ENCODE measurements at regions not wholly inside any gene's neighbourhood (a gene's known extent, or its start where the extent isn't known, plus 50 kb on each side); places are given as distances from the start of the nearest gene placed in this dataset.

DNA sequence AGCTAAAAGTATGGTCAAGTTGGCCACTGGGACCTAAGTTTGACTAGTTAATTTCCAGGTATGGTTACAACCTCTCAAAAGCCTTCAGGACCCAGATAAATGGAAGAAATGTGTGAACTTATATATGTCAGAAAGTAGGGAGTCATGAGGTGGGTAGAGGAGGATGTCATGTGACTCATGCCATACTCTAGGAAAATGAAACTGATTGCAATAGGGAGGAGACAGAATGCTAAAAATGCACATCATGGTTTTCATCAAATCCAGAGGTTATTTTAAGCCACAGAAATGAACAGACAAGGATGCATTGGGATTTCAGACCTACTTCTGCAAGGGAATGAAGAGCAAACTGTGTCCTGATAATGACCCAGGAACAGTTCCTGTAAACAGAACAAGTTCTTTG lies 310.0 kb downstream of the EDEM1 start:
- Histone ChIP-seq H3K79me2 (ENCODE audit: control insufficient read depth, insufficient read depth, low read length) (no peaks in the 10 kb centered on the region), H3K4me1 (ENCODE audit: control insufficient read depth, extremely low read depth, insufficient read depth, low read length) (no peaks in the 10 kb centered on the region), H3K27ac (ENCODE audit: insufficient read depth, low read depth, low read length) (no peak overlapping the region), H3K9ac (replicated peaks; ENCODE audit: extremely low read depth, insufficient read depth, low read length) (no peak overlapping the region), H3K4me3 (replicated peaks in 1 of 3; ENCODE audit: insufficient read depth in 1 of 3, low read depth in 1 of 3, low read length in 3 of 3) (no peak overlapping the region), H3K9me1 (replicated peaks; ENCODE audit: control insufficient read depth, extremely low read depth, insufficient read depth, low read length) (no peaks in the 10 kb centered on the region), H3K36me3 (ENCODE audit: control insufficient read depth in 2 of 2, extremely low read depth in 1 of 2, insufficient read depth in 2 of 2, low read length in 2 of 2) (no peaks in the 10 kb centered on the region), H3K27me3 (ENCODE audit: control insufficient read depth in 2 of 2, insufficient read depth in 2 of 2, low read length in 2 of 2) (no peaks in the 10 kb centered on the region), H2AFZ (ENCODE audit: low read depth, low read length) (no peak overlapping the region), H3K9me3 (replicated peaks; ENCODE audit: control insufficient read depth, insufficient read depth, low read length) (no peaks in the 10 kb centered on the region), H4K20me1 (replicated peaks; ENCODE audit: control insufficient read depth, extremely low read depth, insufficient read depth, low read length) (no peaks in the 10 kb centered on the region), H3K4me2 (ENCODE audit: insufficient read depth, low read length) (no peak overlapping the region)
- POLR2A ChIA-PET = no interaction called here
- BruUV-seq (replicated peaks) = no TSS peak
- CTCF ChIA-PET = no interaction called here
- intact Hi-C loops (cut with micrococcal nuclease) (no loop called here), dilution Hi-C loops (cut with MboI; ENCODE audit: extremely low pct_ligation_motif_present, low sequenced_read_pairs) (no loop called here)
- FAIRE-seq (no peak), DNase-seq (ENCODE audit: low read depth, low spot score) (no peak)
- TF ChIP-seq GATA2 (IDR thresholded peaks at IDR 0.05; ENCODE audit: insufficient read depth, insufficient read length, low read depth, low read length) (no peak), POLR2A (IDR thresholded peaks at IDR 0.05; ENCODE audit: low read depth, low read length) (no peak)

DNA sequence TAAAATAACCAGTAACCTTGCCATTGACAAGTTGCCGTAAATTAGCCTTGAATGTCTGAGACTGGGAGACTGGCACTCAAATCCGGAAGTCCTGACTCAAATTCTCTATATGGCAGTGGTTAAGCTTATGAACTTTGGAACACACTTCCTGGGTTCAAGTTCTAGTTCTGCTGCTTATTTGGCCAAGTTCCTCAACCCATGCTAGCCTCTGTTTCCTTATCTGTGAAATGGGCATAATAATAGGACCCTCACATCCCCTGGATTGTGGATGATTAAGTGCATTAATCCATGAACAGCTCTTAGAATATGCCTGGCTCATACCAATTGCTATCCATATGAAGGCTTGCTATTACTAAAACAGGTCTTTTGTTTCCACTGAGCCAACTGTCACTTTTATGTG lies 311.5 kb downstream of the EDEM1 start:
- H3K9me3 ChIP-seq (replicated peaks; ENCODE audit: control insufficient read depth, insufficient read depth, low read length) = peaks cover 3% of the 10 kb centered on the region
- dilution Hi-C loops (cut with MboI; ENCODE audit: extremely low pct_ligation_motif_present, low sequenced_read_pairs) (no loop called here), intact Hi-C loops (cut with micrococcal nuclease) (no loop called here)
- H3K27ac ChIP-seq (ENCODE audit: insufficient read depth, low read depth, low read length) = no peak overlapping the region
- DNase-seq (ENCODE audit: low read depth, low spot score) (no peak), FAIRE-seq (no peak)
- BruUV-seq (replicated peaks) = no TSS peak
- no peaks in the 10 kb centered on the region for H3K36me3 ChIP-seq (ENCODE audit: control insufficient read depth in 2 of 2, extremely low read depth in 1 of 2, insufficient read depth in 2 of 2, low read length in 2 of 2)
- H3K9ac ChIP-seq (replicated peaks; ENCODE audit: extremely low read depth, insufficient read depth, low read length) = no peak overlapping the region
- H3K4me2 ChIP-seq (ENCODE audit: insufficient read depth, low read length) = no peak overlapping the region
- H4K20me1 ChIP-seq (replicated peaks; ENCODE audit: control insufficient read depth, extremely low read depth, insufficient read depth, low read length) = no peaks in the 10 kb centered on the region
- TF ChIP-seq MYC (IDR thresholded peaks at IDR 0.05; ENCODE audit: low read depth, low read length) (no peak), FOS (IDR thresholded peaks at IDR 0.05; ENCODE audit: borderline replicate concordance, insufficient read depth, low read length) (no peak), POLR2AphosphoS5 (IDR thresholded peaks at IDR 0.05; ENCODE audit: insufficient read depth, low read depth, low read length) (no peak), POLR2A (IDR thresholded peaks at IDR 0.05; ENCODE audit: low read depth, low read length) (no peak), EZH2 (IDR thresholded peaks at IDR 0.05; ENCODE audit: borderline replicate concordance, low read depth, low read length, severe bottlenecking) (no peak), GATA2 (IDR thresholded peaks at IDR 0.05; ENCODE audit: insufficient read depth, insufficient read length, low read depth, low read length) (no peak), JUN (IDR thresholded peaks at IDR 0.05; ENCODE audit: borderline replicate concordance, insufficient read depth, insufficient read length, low read depth) (no peak)
- TF ChIP-seq, protein P1, sequence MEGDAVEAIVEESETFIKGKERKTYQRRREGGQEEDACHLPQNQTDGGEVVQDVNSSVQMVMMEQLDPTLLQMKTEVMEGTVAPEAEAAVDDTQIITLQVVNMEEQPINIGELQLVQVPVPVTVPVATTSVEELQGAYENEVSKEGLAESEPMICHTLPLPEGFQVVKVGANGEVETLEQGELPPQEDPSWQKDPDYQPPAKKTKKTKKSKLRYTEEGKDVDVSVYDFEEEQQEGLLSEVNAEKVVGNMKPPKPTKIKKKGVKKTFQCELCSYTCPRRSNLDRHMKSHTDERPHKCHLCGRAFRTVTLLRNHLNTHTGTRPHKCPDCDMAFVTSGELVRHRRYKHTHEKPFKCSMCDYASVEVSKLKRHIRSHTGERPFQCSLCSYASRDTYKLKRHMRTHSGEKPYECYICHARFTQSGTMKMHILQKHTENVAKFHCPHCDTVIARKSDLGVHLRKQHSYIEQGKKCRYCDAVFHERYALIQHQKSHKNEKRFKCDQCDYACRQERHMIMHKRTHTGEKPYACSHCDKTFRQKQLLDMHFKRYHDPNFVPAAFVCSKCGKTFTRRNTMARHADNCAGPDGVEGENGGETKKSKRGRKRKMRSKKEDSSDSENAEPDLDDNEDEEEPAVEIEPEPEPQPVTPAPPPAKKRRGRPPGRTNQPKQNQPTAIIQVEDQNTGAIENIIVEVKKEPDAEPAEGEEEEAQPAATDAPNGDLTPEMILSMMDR (IDR thresholded peaks at IDR 0.05; ENCODE audit: extremely low read depth in 1 of 2, insufficient read depth in 1 of 2, low read depth in 1 of 2, low read length in 2 of 2) = no peak
- TF ChIP-seq, protein P2, sequence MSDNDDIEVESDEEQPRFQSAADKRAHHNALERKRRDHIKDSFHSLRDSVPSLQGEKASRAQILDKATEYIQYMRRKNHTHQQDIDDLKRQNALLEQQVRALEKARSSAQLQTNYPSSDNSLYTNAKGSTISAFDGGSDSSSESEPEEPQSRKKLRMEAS (IDR thresholded peaks at IDR 0.05; ENCODE audit: insufficient read depth, insufficient read length) = no peak
- H3K4me3 ChIP-seq (replicated peaks in 1 of 3; ENCODE audit: insufficient read depth in 1 of 3, low read depth in 1 of 3, low read length in 3 of 3) = no peak overlapping the region
- no peak overlapping the region for H2AFZ ChIP-seq (ENCODE audit: low read depth, low read length)
- no peaks in the 10 kb centered on the region for H3K27me3 ChIP-seq (ENCODE audit: control insufficient read depth in 2 of 2, insufficient read depth in 2 of 2, low read length in 2 of 2)
- POLR2A ChIA-PET = no interaction called here
- no peaks in the 10 kb centered on the region for H3K4me1 ChIP-seq (ENCODE audit: control insufficient read depth, extremely low read depth, insufficient read depth, low read length)
- CTCF ChIA-PET = no interaction called here
- H3K9me1 ChIP-seq (replicated peaks; ENCODE audit: control insufficient read depth, extremely low read depth, insufficient read depth, low read length) = no peaks in the 10 kb centered on the region
- H3K79me2 ChIP-seq (ENCODE audit: control insufficient read depth, insufficient read depth, low read length) = no peaks in the 10 kb centered on the region

Data from endothelial cell of umbilical vein (primary cell).